ENCODE measurements at regions not wholly inside any gene's neighbourhood (a gene's known extent, or its start where the extent isn't known, plus 50 kb on each side); places are given as distances from the start of the nearest gene placed in this dataset.

DNA sequence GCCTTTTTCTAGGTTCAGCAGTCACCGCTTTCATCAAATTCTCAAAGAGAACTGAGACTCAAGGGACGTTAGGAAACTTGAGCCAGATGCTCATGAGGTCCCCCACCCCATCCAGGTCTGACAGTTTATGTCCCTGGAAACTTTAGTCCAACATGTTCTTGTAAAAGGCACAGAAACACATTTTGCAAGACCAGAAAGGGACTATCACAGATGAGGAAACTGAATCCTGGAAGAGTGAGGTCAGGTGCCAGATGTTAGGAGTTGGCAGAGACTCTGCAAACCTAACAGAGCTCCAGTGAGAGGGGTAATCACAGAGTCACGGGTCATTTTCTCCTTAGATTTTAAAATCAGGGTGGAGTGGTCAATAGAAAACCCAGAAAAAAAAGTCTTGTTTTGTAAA lies 76.6 kb downstream of the RDH14 start:
- TF ChIP-seq, protein P1, sequence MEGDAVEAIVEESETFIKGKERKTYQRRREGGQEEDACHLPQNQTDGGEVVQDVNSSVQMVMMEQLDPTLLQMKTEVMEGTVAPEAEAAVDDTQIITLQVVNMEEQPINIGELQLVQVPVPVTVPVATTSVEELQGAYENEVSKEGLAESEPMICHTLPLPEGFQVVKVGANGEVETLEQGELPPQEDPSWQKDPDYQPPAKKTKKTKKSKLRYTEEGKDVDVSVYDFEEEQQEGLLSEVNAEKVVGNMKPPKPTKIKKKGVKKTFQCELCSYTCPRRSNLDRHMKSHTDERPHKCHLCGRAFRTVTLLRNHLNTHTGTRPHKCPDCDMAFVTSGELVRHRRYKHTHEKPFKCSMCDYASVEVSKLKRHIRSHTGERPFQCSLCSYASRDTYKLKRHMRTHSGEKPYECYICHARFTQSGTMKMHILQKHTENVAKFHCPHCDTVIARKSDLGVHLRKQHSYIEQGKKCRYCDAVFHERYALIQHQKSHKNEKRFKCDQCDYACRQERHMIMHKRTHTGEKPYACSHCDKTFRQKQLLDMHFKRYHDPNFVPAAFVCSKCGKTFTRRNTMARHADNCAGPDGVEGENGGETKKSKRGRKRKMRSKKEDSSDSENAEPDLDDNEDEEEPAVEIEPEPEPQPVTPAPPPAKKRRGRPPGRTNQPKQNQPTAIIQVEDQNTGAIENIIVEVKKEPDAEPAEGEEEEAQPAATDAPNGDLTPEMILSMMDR (IDR thresholded peaks at IDR 0.05 in 8 of 11, conservative IDR thresholded peaks at IDR 0.05 in 3 of 11) = no peak
- TF ChIP-seq POLR2A (IDR thresholded peaks at IDR 0.05) = no peak

Measured in spleen (tissue), 7 donors.